GM19467 (cell line): ENCODE measurements at regions not wholly inside any gene's neighbourhood (a gene's known extent, or its start where the extent isn't known, plus 50 kb on each side); places are given as distances from the start of the nearest gene placed in this dataset.
"Not testable (repeated sequence)": the region's sequence is repeated elsewhere in the genome, so short reads cannot be mapped to it uniquely, and the experiment has no call there.

Source experiments
- ATAC-seq: cut with Tn5 transposase; IDR thresholded peaks from one replicate; pipeline ENCODE4 v1.9.1; 2021; ENCODE audit warnings: mild to moderate bottlenecking, moderate library complexity; ENCODE audit not compliant: unreplicated experiment

- no peak for ATAC-seq
These were observed 70.0 kb upstream of the HGF start for GRCh38 chr7:81839708-81840369.

- ATAC-seq: no peak
These were observed 63.6 kb upstream of the HGF start for GRCh38 chr7:81833401-81833800.

- ATAC-seq: no peak
These were observed 62.0 kb upstream of the HGF start for GRCh38 chr7:81831883-81832282.

GRCh38 chr7:81829511-81829910 is 59.7 kb upstream of the HGF start:
- ATAC-seq: not testable (repeated sequence)

GRCh38 chr7:81822811-81823210 is 53.0 kb upstream of the HGF start:
- ATAC-seq: no peak

GRCh38 chr7:81819861-81820260 is 50.0 kb upstream of the HGF start:
- no peak for ATAC-seq
